NCI-H446 (cell line): ENCODE measurements at regions not wholly inside any gene's neighbourhood (a gene's known extent, or its start where the extent isn't known, plus 50 kb on each side); places are given as distances from the start of the nearest gene placed in this dataset.
"Not testable (repeated sequence)": the region's sequence is repeated elsewhere in the genome, so short reads cannot be mapped to it uniquely, and the experiment has no call there.

Source experiments
- DNase-seq, 2 experiments: peaks; one replicate each; lab custom pipeline; 2025; lab: John Stamatoyannopoulos, UW

DNA sequence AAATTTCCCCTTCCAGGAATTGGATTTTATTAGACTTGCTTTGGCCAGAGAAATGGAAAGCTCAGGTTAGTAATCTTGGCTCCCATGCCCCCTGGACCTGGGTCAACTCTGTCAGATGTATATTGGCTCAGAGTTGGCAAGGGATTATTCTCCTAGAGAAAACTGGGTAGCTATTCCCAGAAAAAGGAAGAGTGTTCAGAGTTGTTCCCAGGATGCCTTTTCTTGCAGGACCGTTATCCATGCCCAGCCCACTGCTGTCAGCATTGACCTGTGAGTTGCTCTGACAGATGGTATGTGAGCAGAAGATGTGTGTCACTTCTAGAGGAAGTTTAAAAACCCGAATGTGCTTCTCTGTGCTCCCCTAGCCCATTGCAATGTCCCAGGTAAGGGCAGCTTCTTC is 509.9 kb upstream of the ZFP42 start:
- no peak for DNase-seq

DNA sequence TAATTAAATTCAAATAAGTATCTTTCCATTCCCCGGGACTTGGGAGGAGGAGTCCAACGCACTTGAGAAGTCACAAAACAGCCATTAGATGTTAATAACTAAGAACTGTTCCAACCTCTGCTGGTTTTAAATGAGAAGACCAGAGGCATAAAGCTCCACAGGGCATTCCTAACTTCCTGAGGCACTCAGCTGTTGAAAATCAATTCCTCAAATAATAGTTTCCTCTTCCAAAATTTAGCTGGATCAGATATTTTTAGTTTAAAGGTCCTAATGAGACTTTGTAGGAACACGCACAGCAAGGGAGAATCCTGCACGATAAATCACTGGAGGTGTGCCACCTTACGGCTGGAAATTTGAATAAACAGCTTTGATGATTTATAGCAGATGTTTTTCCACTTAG is 504.3 kb upstream of the ZFP42 start:
- no peak for DNase-seq

- no peak for DNase-seq
Observed at GRCh38 chr4:187491959-187492358, 503.6 kb upstream of the ZFP42 start.

DNA sequence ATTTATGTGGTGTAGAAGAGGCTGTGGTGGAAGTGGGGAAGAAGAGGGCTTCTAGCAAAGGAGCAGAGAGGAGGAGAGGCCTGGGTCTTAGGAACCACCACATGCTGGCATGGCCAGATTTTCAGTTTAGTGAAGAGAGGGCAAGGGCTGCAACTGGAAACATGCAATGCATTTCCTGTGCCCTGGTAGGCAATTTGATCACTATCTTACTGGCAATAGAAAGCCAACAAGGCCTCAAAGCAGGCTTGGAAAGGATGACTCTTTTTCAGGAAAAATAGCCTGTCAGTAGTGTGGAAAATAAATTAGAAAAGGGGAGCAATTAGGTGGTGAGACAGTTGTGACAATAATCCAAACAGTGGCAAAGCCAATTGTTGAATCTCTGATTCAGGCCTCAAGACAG is 501.9 kb upstream of the ZFP42 start:
- DNase-seq, result no peak

- no peak for DNase-seq
Observed at GRCh38 chr4:187499956-187500355, 495.6 kb upstream of the ZFP42 start.

DNA sequence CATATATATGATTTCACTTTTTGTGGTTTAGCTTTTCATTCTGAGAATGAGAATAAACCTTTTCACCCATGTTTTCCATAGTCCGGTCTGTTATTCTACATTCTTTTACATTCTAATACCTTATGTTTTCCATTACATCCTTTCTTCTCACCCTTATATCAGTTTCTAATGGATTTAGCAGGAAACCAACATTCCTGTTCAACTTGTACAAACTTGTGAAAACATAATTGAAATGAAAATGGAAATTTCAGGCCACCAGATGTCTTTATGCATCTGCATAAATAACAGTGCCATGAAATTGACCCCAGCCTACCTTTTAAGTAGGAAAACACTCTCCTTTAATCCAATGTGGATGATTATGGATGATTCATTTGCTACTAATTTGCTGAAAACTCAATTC is 494.8 kb upstream of the ZFP42 start:
- DNase-seq, result no peak

DNA sequence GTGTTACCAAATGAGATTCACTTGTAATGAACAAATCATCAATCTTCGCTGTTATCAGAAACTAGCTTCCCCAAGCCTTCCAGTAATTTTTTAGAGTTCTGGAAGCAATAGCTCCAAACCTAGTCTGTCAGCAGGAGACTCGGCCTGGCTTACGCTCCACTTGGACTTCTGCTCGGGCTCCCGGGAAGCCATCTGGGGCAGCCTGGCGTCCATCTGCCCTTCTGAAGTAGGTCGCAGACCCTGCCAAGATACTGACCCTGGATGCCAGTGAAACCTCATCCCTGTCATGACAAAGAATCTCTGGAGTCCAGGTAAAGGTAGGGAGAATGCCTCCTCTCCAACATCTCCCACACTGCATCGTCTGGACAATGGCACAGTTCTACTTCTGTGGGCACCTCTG is 493.8 kb upstream of the ZFP42 start:
- no peak for DNase-seq

DNA sequence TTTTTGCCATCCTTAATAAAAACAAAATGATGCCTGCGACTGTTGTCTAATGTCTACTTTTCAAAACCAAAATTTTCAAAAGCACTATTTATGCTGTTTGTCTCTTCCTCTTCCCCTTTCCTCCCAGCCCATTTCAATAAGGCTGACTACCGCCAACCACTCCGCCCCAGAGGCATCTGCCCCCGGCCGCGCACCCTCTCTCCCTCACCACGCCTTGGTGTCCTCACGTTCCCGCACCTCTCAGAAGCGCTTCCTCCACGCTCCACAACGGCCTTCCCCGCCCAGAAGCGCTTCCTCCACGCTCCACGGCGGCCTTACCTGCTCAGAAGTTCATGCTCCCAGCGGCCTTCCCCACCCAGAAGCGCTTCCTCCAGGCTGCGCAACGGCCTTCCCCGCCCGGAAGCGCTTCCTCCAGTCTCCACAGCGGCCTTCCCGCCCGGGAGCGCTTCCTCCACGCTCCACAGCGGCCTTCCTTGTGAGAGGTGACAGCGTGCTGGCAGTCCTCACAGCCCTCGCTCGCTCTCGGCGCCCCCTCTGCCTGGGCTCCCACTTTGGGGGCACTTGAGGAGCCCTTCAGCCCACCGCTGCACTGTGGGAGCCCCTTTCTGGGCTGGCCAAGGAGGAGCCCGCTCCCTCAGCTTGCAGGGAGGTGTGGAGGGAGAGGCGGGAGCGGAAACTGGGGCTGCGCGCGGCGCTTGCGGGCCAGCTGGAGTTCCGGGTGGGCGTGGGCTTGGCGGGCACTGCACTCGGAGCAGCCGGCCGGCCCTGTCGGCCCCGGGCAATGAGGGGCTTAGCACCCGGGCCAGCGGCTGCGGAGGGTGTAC is 490.4 kb upstream of the ZFP42 start:
- DNase-seq, result no peak

DNA sequence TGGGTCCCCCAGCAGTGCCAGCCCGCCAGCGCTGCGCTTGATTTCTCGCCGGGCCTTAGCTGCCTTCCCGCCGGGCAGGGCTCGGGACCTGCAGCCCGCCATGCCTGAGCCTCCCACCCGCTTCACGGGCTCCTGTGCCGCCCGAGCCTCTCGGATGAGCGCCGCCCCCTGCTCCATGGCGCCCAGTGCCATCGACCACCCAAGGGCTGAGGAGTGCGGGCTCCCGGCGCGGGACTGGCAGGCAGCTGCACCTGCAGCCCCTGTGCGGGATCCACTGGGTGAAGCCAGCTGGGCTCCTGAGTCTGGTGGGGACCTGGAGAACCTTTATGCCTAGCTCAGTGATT is 489.8 kb upstream of the ZFP42 start:
- DNase-seq, result not testable (repeated sequence)

- DNase-seq, result no peak
Observed at GRCh38 chr4:187516224-187516623, 479.3 kb upstream of the ZFP42 start.

DNA sequence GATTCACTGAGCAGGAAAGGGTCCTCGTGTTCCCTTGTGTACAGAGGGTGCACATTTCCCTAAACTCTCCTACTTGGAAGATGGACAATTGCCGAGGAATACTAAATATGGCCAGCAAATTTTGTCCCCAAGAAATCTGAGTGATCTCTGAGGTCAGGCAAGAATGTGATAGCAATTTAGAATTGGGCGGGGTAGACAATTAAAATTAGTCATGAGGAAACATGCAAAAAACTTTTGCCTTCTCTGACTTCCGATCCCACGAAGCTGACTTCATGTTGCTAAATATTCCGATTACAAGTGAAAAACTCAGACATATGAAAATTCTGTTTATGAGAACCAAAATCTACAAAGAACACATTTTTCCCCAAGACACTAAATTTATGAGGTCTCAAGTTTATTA is 453.9 kb upstream of the ZFP42 start:
- no peak for DNase-seq

GRCh38 chr4:187544461-187545053 is 451.0 kb upstream of the ZFP42 start:
- DNase-seq, result no peak

DNA sequence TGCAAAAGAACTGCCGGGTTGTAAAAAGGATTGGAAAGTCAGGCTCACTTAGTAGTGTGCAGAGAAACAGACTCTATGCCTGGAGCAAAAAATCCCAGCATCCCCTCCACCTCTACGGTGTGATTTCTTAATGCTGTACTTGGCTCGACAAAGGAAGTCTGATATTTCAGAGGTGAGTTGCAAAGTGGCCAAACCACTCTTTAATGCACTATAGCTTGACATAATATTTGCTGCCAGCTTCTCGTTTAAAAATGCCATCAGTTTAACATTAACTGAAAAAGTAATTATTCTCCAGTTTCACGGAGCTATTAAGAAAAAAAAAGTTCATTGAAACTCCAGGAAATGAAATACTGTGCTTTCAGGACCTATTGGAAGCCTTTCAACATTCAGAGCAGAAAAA is 448.3 kb upstream of the ZFP42 start:
- no peak for DNase-seq

DNA sequence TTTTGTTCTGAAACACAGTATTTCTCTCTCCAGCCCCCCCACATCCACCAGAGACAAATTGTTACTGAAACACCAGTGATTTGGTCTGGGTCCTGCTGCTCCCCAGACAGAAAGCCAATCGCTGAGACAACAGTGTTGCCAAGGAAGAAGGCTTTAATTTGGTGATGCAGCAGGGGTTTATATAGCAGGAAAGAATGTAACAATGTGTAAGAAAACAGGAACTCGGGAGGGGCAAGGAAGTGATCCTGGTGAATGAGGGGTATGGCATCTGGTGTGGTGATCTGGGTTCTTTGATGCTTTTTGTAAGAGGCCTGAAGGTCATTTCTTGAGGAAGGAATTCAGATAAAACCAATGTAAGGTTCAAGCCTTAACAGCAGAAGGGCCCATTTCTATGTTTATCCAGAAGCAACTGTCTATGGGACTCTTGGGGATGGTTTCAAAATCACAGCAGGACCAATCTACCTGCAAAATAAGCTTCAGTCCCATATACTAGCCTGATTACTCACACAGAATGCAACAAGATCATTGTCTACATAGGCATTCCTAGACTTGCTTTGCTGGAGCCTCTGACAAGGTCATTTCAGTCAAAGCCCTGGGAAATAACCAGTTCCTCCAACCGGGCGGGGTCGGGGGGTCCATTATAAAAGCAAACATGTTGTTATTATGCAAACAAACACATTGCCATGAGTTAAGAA is 445.2 kb upstream of the ZFP42 start:
- no peak for DNase-seq

DNA sequence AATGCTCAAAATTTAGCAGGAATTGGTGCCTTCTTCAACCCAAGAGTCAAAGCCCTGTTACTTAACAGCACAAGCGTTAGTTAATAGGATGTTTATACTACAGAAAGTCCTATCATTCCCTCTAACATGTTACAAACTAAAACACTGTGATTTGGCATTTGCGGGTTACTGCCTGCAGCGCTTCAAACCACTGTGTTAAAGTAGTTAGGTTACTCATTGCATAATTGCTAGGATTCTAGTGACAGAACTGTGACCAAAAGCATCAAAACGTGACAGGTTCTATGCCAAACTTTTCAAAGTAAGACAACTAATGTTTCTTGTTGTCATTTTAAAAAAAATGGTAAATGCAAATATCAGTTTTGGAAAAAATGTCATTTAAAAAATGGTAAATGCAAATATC is 442.8 kb upstream of the ZFP42 start:
- DNase-seq, result no peak

DNA sequence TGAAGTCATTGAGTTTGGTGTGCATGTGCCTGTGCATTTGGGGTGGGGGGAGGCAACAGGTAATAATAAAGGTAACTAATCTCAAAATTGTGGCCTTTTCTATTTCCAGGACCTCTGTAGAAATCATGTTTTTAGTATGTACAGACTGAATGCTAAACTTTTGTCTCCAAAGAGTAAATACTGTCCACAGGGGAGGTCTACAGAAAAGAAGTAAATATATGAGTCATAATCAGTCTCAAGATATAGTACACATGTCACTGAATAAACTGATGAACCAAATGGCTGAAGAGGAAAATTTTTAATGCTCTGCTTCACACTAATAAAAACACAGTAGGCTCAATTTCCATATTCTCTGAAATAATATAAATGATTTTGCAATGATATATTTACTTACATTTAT is 440.4 kb upstream of the ZFP42 start:
- no peak for DNase-seq

GRCh38 chr4:187558391-187558790 is 437.2 kb upstream of the ZFP42 start:
- no peak for DNase-seq

DNA sequence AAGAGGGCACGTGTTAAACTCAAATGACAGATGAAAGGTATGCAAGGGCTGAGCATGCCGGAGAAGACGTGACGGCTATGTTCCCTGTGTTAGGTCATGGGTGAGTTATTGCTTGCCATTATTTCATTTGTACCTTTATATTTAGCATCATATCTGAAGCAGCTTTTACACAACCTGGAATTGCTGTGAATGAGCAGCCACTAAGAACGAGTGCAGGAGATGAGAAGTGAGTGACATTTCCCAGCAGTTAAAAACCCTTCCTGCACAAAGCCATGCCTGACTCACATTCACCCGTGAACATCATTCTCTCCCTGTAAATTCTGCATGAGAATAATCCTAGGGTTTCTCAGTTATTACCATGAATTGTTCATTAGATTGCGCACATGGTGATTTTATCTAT is 433.2 kb upstream of the ZFP42 start:
- DNase-seq, result no peak

GRCh38 chr4:187565416-187565815 is 430.2 kb upstream of the ZFP42 start:
- DNase-seq, result no peak

DNA sequence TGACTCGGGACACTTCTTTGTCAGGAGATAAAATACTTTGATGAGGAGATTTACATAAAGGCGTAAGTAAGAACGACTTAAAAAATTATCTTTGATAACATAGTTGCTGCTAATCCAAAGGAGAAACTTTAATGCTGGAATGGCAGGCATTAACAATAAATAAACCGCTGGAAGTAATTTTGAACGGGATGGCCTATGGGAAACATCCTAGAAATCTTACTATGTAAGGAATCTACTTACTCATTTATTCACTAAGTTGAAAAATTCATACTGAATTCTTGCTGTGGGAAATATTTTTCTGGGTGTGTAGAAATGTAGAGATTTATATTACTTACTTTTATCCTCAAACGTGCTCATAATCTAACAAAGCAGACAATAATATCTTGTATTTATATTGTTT is 425.7 kb upstream of the ZFP42 start:
- no peak for DNase-seq

GRCh38 chr4:187575706-187576105 is 419.9 kb upstream of the ZFP42 start:
- DNase-seq, result no peak

DNA sequence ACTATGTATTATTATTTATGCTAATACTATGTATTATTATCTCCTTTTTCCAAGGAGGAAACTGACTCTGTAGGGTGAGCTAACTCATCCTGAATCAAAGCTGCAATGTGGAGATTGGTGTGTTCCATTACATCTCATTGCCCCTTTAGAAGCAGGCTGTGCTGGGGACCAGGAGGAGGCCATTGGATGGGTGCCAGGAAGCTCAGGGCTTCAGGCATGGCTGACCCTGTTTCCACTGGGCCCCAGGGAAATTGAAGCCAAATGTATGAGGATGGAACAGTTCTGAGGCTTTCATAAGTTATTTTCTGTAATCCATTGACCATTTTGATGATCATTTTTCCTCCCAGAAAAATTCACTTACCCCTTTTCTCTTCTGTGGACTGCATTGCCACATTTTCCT is 418.8 kb upstream of the ZFP42 start:
- DNase-seq, result no peak

DNA sequence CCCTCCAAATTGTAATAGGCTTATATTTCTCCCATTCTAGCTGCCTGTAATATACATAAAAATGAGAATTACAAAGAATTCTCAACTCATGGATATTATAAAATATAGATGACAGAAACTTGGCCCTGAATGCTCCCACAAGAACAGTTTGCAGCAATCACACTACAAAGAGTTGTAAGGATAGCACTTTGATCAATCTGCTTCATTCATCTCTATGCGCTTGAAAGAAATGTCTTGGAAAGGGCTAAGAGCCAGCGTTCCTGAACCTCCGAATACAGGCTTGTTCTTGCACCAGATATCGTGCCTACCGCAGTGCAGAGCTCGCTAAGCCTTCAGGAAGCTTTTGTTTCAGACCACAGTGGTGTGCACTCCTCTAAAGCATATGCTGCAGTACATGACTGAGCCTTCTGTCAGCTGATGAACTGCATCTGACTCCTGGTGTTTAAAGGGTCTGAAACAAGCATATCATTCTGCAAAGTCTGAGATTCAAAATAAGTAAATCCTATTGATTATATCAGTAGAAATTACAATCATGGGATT is 417.6 kb upstream of the ZFP42 start:
- DNase-seq, result no peak
